Brain microvascular endothelial cell (primary cell): ENCODE measurements at regions not wholly inside any gene's neighbourhood (a gene's known extent, or its start where the extent isn't known, plus 50 kb on each side); places are given as distances from the start of the nearest gene placed in this dataset.
"Not testable (repeated sequence)": the region's sequence is repeated elsewhere in the genome, so short reads cannot be mapped to it uniquely, and the experiment has no call there.

Experiments
- DNase-seq: peaks from one replicate; pipeline ENCODE4 v3.0.0-alpha.2; 2020
- H3K27ac ChIP-seq: fragments of 250-450 bp; sonication (Bioruptor Pico); 2 replicates; pipeline ENCODE4 v1.5.1; 2020; ENCODE audit warnings: mild to moderate bottlenecking, moderate library complexity
- H3K27me3 ChIP-seq: fragments of 250-450 bp; sonication (Bioruptor Pico); replicated peaks from 2 replicates; pipeline ENCODE4 v1.5.1; 2020; ENCODE audit warnings: mild to moderate bottlenecking
- H3K36me3 ChIP-seq: fragments of 250-450 bp; sonication (Bioruptor Pico); replicated peaks from 2 replicates; pipeline ENCODE4 v1.5.1; 2020; ENCODE audit warnings: mild to moderate bottlenecking
- H3K4me3 ChIP-seq: 2 replicates; pipeline ENCODE4 v1.5.1; 2011; ENCODE audit warnings: low read depth, mild to moderate bottlenecking, control low read depth, low read length, moderate library complexity
- in situ Hi-C: cut with HindIII; loops from 2 replicates; pipeline ENCODE4 v1.10.0; 2017; ENCODE audit warnings: low sequenced_read_pairs, low pct_ligation_motif_present
- TF ChIP-seq, protein P1 (sequence below): IDR thresholded peaks from 2 replicates; pipeline ENCODE4 v1.5.1; 2011; ENCODE audit warnings: low read depth, mild to moderate bottlenecking, moderate library complexity, low read length, control low read depth, inconsistent platforms; ENCODE audit errors: missing control alignments

DNA sequence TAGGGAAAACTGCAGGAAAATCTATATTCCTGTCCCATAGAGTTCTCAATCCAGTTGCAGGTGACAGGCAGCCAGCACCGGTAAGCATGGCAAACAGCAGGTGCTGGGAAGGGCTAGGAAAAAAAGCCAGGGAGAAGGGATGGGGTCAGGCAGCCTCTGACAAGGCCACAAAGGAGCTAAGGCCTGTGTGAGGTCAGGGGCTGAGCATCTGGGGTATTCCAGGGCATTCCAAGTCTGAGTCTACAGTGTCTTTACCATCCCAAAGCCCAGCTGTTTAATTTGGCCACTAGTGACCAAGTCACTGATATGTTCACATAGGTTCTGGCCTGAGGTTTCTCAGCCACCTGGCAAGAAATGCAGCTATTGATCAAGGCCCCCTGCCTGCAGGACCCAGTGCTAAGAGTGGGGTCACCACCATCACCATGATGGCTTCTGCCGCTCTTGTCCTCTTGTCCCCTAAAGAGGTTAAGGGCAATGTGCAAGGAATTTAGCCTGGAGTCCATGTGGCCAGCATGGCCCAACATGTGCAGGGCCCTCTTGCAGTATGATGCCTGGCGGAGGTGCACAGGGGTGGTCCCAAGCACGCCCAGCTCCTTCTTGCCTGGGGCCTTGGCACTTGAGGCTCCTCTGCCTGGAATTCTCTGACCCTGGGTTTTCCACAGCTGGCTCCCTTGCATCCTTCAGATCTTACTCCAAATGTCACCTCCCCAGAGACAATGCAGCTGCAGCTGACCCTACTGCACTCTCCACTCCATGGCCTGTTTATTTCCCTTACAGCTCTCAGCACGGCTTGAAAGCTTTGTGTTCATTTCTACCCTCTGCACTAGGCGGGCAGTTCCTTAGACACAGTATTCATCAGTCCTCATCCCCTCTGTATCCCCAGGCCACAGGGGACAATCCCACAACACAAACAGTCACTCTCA lies 213.1 kb downstream of the MSX2 start:
- Histone ChIP-seq H3K36me3 (no peaks in the 10 kb centered on the region), H3K4me3 (no peak overlapping the region), H3K27me3 (no peaks in the 10 kb centered on the region), H3K27ac (no peak overlapping the region)
- in situ Hi-C loops = no loop called here
- TF ChIP-seq, protein P1, sequence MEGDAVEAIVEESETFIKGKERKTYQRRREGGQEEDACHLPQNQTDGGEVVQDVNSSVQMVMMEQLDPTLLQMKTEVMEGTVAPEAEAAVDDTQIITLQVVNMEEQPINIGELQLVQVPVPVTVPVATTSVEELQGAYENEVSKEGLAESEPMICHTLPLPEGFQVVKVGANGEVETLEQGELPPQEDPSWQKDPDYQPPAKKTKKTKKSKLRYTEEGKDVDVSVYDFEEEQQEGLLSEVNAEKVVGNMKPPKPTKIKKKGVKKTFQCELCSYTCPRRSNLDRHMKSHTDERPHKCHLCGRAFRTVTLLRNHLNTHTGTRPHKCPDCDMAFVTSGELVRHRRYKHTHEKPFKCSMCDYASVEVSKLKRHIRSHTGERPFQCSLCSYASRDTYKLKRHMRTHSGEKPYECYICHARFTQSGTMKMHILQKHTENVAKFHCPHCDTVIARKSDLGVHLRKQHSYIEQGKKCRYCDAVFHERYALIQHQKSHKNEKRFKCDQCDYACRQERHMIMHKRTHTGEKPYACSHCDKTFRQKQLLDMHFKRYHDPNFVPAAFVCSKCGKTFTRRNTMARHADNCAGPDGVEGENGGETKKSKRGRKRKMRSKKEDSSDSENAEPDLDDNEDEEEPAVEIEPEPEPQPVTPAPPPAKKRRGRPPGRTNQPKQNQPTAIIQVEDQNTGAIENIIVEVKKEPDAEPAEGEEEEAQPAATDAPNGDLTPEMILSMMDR = no peak
- DNase-seq = no peak

DNA sequence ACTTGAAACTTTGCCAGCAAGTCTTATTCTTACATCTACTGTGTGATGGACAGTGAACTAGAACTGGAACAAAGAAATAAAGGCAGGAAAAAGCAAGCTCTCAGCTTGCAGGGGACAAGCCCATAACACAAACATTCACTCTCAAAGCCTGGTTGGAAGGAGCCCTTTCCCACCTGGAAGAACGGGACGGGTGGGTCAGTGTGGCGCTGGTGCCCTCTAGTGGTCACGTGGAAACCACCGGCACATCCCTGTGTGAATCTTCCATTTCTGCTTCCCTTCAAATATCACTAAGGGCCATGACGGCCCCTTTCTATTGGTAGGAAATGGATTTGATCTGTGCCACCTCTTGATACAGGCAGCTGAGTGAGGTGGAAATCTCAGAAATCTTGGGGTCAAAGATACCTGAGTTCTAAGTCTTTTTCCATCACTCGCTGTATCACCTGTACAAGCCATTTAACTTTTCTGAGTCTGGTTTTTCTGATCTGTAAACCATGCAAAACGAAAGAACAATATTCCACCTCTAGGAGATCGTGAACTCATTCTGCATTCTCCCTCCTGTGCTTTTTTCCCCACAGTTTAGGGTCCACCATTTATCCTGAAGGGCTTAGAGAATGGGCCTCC lies 211.6 kb downstream of the MSX2 start:
- Histone ChIP-seq H3K4me3 (no peak overlapping the region), H3K27me3 (no peaks in the 10 kb centered on the region), H3K27ac (no peak overlapping the region), H3K36me3 (no peaks in the 10 kb centered on the region)
- peak; percentile 38 for DNase-seq
- TF ChIP-seq, protein P1 = peak; percentile 92
- in situ Hi-C loops = no loop called here

DNA sequence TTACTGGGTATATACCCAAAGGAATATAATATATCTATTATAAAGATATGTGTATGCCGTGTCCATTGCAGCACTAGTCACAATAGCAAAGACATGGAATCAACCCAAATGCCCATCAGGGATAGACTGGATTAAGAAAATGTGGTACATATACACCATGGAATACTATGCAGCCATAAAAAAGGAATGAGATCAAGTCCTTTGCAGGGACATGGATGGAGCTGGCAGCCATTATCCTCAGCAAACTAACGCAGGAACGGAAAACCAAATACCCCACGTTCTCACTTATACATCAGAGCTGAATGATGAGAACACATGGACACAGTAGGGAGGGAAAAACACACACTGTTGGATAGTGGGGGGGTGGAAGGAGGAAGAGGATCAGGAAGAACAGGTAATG lies 206.7 kb downstream of the MSX2 start:
- DNase-seq, in situ Hi-C loops, H3K27ac ChIP-seq, H3K4me3 ChIP-seq, H3K27me3 ChIP-seq, H3K36me3 ChIP-seq: not testable (repeated sequence)

GRCh38 chr5:174925586-174925985 lies 201.2 kb downstream of the MSX2 start:
- in situ Hi-C loops = no loop called here
- no peak for DNase-seq
- Histone ChIP-seq H3K27me3 (no peaks in the 10 kb centered on the region), H3K4me3 (no peak overlapping the region), H3K27ac (no peak overlapping the region), H3K36me3 (no peaks in the 10 kb centered on the region)
- TF ChIP-seq, protein P1 = no peak

GRCh38 chr5:174922955-174923354 lies 198.6 kb downstream of the MSX2 start:
- no peaks in the 10 kb centered on the region for H3K27me3 ChIP-seq
- H3K36me3 ChIP-seq = no peaks in the 10 kb centered on the region
- in situ Hi-C loops = no loop called here
- no peak overlapping the region for H3K4me3 ChIP-seq
- TF ChIP-seq, protein P1 = no peak
- no peak for DNase-seq
- H3K27ac ChIP-seq = no peak overlapping the region

GRCh38 chr5:174920906-174921550 lies 196.6 kb downstream of the MSX2 start:
- TF ChIP-seq, protein P1 = no peak
- Histone ChIP-seq H3K4me3 (no peak overlapping the region), H3K36me3 (no peaks in the 10 kb centered on the region), H3K27me3 (no peaks in the 10 kb centered on the region), H3K27ac (no peak overlapping the region)
- DNase-seq = peak; percentile 28
- in situ Hi-C loops = no loop called here
